GM19035 (cell line): ENCODE measurements at regions not wholly inside any gene's neighbourhood (a gene's known extent, or its start where the extent isn't known, plus 50 kb on each side); places are given as distances from the start of the nearest gene placed in this dataset.
"Not testable (repeated sequence)": the region's sequence is repeated elsewhere in the genome, so short reads cannot be mapped to it uniquely, and the experiment has no call there.

ENCODE experiments used
- ATAC-seq: cut with Tn5 transposase; IDR thresholded peaks from one replicate; pipeline ENCODE4 v1.9.1; 2021; ENCODE audit not compliant: unreplicated experiment

DNA sequence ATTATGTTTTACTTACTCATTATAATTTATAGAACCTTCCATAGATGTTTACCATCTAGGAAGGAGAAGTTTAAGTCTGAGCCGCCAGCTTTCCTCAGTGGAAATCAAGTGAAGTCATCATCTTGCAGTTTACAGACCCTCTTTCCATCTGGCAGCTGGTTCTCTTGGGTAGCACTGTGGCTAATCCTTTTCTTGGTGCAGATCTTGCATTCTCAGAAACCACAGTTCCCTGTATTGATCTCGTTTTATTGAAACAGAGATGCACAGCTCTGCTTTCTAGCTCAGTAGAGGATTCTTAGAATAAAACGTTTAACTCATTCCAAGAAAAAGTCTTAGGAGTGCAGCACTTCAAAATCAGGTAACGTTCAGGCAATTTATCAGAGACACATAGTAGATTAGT is 1154.7 kb downstream of the FOXD4L5 start:
- not testable (repeated sequence) for ATAC-seq

DNA sequence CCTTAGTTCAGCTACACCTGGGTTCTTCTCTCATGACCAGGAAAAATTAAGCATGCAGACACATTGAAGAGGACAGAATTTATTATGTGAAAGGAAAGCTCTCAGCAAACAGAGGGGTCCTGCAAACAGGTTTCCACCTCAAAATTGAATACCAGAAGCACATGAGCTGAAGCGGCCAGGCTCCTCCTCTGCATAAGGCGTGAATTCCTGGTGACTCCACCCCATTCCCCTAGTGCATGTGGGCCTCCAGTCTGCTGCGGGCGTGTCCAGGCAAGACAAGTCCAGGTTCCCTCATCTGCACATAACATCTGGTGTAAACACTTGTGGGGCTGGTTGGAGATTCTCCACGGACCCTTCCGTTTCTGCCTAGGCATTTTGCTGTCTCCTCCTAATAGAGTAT is 1156.4 kb downstream of the FOXD4L5 start:
- no peak for ATAC-seq

DNA sequence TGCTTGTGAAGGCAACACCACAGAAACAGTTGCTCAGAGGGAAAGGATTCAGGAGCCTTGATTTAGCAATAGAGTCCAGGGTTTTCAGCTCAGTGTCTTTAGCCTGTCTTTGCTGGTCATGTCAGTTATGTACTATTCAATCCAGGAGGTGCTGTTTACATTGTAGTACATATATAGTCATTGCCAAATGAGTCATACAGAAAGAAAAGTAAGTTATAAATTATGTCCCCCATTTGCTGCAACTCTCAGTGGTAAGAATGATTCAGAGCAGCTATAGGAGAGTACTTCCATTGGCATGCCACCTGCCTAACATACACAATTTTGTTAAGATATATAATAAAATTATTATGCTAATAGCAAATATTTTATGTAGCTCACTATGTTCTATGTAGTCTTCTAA is 1163.4 kb downstream of the FOXD4L5 start:
- not testable (repeated sequence) for ATAC-seq

DNA sequence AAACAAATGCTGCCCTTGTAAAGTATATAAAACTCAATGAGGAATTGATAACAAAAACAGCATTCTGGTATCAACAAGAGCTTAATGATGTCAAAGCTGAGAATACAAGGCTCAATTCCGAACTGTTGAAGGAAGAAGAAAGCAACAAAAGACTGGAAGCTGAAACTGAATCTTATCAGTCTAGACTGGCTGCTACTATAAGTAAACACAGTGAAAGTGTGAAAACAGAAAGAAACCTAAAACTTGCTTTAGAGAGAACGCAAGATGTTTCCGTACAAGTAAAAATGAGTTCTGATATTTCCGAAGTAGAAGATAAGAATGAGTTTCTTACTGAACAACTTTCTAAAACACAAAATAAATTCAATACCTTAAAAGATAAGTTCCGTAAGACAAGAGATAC is 1167.7 kb downstream of the FOXD4L5 start:
- ATAC-seq: not testable (repeated sequence)

DNA sequence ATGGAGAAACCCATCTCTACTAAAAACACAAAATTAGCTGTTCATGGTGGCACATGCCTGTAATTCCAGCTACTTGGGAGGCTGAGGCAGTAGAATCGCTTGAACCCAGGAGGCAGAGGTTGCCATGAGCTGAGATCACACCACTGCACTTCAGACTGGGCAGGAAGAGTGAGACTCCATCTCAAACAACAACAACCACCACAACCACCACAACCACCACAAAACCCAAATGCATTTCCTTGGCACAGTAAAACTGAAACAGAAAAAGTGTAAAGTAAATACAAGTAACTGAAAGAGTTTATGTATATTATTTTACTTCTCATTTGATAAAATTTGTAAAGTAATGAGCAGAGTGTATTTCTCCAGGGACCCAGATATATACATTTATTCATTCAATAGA is 1177.1 kb downstream of the FOXD4L5 start:
- not testable (repeated sequence) for ATAC-seq

DNA sequence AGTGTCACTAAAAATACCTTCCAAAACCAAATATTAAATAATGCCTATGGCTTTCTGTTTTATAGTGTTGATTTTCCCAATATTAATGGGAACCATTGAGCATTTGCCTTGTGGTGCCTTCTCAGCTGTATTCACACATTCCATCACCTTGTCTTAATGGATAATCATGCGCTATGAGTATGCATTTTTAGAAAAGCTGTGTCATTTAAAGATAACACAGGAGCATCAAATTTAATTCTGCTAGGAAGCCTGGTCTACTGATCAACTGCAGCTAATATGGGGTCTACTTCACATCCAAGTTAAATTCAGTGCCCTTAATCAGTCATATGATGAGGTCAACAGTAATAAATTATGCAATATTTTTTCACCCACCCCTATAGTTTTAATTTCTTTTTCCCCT is 1177.8 kb downstream of the FOXD4L5 start:
- not testable (repeated sequence) for ATAC-seq

DNA sequence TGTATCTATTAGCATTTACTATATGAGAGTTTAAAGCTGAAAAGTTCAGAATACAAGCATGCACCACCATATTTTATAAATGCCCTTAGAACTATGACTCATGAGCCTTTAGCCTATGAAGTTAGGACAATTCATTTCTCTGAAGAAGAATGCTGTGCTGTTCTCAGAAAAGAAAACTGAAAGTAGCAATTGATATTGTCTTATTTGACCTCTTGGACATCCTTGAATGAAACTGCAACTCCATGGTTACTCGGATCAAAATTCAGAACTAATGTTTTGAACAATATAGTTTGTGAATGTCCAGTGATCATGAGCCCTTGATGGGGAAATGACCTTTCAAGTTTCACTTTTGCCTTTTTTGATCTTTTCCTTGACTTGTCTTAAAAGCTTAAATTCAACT is 1179.8 kb downstream of the FOXD4L5 start:
- ATAC-seq: not testable (repeated sequence)

DNA sequence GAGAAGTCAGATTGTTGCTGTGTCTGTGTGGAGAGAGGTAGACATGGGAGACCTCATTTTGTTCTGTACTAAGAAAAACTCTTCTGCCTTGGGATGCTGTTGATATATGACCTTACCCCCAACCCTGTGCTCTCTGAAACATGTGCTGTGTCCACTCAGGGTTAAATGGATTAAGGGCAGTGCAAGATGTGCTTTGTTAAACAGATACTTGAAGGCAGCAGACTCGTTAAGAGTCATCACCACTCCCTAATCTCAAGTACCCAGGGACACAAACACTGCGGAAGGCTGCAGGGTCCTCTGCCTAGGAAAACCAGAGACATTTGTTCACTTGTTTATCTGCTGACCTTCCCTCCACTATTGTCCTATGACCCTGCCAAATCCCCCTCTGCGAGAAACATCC is 1183.5 kb downstream of the FOXD4L5 start:
- not testable (repeated sequence) for ATAC-seq

DNA sequence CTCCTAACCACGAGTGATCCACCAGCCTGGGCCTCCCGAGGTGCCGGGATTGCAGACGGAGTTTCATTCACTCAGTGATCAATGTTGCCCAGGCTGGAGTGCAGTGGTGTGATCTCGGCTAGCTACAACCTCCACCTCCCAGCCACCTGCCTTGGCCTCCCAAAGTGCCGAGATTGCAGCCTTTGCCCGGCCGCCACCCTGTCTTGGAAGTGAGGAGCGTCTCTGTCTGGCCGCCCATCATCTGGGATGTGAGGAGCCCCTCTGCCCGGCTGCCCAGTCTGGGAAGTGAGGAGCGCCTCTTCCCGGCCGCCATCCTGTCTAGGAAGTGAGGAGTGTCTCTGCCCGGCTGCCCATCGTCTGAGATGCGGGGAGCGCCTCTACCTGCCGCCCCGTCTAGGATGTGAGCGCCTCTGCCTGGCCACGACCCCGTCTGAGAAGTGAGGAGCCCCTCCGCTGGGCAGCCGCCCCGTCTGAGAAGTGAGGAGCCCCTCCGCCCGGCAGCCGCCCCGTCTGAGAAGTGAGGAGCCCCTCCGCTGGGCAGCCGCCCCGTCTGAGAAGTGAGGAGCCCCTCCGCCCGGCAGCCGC is 1184.3 kb downstream of the FOXD4L5 start:
- not testable (repeated sequence) for ATAC-seq

DNA sequence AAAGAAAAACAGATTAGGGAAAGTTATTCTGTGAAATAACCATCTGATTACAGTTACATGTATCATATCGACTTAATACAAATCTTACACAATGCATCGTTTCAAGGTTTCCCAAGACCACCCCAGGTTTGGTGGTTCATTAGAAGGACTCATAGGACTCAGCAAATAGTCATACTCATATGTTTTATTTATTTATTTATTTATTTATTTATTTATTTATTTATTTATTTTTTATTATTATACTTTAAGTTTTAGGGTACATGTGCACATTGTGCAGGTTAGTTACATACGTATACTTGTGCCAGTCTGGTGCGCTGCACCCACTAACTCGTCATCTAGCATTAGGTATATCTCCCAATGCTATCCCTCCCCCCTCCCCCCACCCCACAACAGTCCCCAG is 1199.0 kb downstream of the FOXD4L5 start:
- not testable (repeated sequence) for ATAC-seq

DNA sequence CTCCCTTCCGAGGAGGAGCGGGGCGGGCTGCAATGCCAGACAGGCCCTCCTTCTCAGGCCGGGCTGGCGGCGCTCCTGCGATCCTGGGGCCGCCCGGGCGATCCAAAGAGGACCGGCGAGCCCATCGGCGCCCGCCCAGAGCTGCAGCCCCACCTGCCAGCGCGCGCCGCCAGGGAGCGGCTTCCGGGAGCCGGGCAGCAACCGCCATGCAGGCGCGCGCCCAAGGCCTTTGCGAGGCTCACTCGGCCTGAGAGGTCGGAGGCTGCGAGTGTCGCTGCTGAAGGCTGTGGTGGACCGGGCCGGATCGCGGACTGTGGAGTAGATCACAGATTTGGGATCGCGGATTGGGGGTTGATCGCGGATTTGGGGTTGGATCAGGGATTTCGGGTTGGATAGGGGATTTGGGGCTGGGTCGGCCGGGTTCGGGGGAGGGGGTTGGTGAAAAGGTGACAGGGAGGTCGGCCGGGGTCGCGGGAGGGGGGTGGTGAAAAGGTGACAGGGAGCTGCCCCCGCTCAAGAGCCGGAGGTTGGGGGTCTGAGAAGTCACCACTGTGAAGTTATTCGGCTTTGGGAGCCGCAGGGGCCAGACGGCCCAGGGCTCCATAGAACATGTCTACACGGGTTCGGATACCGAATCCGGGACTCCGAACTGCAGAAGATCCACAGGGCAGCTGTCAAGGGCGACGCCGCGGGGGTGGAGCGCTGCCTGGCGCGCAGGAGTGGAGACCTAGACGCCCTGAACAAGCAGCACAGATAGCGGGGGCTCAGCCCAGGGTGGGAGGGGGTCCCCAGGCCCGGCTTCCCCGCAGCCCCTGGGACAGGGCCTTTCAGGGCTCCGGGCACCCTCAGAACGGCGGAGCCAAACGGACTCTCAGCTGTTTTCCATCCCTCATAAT is 1213.4 kb downstream of the FOXD4L5 start:
- ATAC-seq: not testable (repeated sequence)

DNA sequence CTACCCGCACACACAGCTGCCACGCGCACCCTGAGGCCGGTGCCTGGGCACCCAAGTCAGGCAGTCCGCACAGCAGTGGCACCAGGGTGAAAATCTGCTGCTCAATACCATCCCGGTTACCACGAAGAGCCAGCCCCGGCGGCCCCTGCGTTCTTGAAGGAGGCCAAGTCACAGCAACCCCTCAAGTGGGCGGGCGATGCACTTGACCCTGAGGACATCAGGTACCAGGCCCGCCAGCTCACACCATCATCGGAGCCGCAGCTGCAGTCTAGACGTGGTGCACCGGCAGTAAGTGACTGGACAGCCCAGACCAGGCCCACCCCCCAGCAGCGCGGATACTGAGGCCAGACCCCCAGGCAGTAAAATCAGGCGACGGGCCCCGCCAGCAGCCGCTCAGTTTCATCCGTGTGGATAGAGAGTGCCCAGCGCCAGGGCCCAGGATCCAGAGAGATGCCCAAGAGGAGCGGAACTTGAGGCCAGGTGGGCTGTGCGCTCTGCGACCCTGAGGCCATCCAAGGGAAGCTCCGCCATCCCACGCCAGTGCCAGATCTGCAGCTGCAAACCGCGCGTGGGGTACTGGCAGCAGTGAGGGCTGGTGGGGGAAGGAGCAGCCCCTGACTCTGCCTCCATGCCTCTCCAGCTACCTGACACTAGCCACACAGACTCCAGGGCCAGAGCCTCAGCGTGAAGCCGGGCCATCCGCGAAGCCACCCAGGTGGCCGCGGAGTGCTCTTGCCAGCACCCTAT is 1214.2 kb downstream of the FOXD4L5 start:
- ATAC-seq: not testable (repeated sequence)

DNA sequence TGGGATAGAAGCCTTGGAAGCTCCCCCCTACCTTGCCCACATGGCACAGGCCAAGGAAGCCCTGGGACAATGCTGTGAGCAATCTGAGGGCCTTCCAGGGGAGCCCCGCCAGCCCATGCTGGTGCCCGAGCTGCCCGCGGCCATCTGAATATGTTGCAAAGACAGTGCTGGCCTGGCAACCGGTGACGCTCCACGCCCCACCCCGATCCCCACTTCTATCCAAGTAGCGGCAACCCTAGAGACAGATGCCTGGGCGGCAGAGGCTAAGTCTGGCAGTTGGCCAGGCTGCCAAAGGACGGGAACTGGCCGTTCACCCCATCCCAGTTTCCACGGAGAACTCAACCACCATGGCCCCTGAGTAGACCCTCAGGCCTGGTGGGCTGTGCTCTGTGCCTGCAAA is 1214.9 kb downstream of the FOXD4L5 start:
- not testable (repeated sequence) for ATAC-seq

DNA sequence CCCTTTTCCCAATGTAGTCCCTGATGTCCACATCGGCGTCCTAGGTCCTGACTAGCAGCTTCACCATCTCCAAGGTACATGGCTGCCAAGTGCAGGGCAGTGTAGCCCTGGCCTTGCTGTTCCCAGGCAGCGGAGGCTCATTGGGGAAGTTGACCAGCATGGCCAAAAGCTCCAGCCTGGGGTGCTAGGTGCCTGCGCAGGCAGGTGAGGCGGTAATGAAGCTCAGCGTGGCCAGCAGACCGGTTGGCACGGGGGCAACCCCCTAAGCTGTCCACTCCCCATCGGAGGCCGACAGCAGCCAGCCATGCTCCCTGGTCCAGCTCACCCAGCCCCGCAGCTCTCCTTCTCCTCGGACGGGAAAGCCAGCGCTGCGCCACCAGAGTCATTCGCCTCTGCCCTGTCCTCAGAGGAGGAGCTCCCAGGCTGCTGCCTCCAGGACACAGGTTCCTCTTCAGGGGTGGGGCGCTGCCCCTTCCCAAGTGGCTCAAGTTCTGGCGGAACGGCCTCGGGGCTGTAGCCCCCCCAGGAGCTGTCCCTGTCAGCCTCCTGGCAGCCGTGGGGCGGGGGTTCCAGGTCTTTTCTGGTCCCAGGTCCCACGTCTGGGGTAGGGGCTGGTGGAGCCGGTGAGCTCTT is 1218.2 kb downstream of the FOXD4L5 start:
- ATAC-seq: no peak

DNA sequence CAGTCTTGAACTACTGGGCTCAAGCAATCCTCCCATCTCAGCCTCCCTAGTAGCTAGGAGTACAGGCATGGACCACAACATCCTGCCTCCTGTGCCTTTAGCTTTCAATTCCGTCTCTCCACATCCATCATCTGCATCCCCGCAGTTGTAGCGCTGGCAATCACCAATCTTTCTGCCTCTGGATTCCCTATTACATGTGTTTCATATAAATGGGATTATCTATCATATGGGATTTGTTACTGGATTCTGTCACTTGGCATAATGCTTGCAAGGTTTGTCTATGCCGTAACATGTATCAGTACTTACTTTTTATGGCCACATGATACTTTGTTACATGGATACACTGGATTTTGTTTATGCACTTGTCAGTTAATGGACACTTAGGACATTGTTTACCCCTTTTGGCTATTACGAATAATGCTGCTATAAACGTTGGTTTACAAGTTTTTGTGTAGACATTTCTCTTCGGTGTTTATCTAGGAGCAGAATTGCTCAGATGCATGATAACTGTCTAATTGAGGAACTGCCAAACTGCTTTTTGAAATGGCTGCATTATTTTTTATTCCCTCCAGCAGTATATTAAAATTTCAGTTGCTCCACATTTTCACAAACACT is 1223.9 kb downstream of the FOXD4L5 start:
- no peak for ATAC-seq

DNA sequence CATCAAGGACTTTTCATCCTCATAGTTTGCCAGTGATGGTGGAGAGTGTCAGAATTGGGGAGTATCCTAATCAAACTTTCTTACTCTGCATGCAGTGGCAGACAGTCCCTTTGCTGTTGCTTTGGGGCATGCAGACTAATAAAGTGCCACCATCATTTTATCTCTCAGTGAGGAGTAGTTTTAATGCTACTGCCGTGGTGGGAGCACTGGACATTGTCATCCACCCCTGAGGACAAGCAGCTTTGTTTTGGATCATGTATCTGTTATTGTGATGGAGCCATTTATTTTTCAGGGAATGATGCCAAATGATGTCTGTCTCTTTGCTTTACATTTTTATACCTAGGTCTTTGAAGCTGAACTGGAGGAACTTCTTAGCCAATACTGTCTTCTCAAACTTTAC is 1226.9 kb downstream of the FOXD4L5 start:
- ATAC-seq: not testable (repeated sequence)

DNA sequence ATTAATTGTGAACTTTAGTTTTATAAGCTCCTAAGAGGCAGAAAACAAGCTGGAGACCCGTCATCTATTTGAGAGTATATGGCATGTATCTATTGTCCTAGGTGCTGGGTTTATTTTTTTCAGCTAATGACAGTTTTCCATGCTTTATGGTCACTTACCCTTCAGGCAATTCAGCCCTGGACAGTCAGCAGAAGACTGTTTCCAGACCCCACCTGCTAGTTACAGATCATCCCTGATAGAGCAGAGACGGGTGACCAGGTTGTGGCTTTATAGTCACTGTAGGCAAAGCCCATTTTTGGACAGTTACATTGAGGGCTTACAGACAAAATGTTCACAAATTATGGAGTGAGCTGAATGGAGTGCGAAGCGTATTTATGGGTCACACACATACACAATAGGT is 1227.5 kb downstream of the FOXD4L5 start:
- no peak for ATAC-seq

DNA sequence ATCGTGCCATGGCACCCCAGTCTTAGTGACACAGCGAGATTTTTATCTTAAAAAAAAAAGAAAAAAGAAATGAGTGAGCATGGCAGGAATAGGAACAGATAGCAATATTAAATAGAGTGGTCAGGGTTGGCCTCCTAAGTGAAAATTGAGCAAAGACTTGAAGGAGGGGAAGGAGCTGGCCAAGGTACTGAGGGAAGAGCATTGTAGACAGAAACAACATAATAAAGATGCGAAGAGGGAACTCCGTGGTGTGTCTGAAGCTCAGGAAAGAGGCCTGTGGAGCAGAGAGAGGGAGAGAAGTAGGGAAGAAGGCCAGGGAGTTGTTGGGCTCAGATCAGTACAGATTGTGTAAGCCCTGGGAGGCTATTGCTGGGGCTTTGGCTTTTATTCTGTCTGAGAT is 1256.1 kb downstream of the FOXD4L5 start:
- not testable (repeated sequence) for ATAC-seq

DNA sequence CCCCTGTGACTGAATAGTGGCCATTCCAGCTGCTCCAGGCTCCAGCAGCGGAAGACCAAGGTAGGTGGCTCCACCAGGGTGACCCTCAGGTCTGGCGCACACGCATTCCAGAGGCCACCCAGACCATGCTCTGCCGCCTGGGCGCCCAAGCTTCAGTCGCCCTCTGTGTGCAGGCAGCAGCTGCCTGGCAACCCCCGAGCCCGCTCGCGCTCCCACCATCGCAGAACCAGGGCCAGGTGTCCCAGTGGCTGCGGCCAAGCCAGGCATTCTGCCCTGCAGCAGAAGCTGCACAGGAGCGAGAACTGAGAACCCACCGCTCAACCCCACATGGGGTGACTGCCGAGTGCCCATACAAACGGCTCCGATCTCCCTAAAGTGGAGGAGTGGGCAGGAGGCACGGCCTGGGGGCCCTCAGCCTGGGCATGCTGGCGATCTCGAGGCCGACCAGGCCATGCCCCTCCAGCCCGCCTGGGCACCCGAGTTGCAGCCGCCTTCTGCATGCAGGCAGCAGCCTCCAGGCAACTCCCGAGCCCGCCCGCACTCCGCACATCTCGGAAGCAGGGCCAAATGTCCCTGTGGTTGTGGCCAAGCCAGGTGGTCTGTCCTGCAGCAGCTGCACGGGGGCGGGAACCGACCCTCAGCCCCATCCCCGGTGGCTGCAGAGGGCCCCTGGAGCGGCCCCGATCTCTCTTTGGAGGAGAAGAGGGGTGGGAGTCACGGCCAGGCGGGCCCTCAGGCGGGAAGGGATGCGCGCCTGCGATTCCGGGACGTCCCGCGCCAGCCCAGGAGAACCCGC is 1264.1 kb downstream of the FOXD4L5 start:
- ATAC-seq: not testable (repeated sequence)

DNA sequence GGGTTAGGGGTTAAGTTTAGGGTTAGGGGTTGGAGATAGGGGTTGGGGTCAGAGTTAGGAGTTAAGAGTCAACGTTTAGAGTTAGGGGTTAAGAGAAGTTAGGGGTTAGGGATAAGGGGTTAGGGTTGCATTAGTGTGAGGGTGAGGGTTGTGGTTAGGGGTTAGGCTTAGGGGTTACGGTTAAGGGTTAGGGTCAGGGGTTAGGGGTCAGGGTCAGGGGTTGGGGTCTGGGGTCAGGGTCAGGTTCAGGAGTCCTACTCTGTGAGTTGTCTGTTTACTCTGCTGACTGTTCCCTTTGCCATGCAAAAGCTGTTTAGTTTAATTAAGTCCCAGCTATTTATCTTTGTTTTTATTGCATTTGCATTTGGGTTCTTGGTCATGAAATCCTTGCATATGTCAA is 1267.3 kb downstream of the FOXD4L5 start:
- ATAC-seq: not testable (repeated sequence)
